RWPE2 (cell line): ENCODE measurements at regions not wholly inside any gene's neighbourhood (a gene's known extent, or its start where the extent isn't known, plus 50 kb on each side); places are given as distances from the start of the nearest gene placed in this dataset.

Source experiments
- ATAC-seq: fragments of 200-7000 bp; cut with Tn5 transposase; 3 replicates; pipeline ENCODE4 v1.9.1; 2021; ENCODE audit warnings: low read depth
- DNase-seq: peaks from one replicate; pipeline ENCODE4 v3.0.0-alpha.2; 2020; ENCODE audit warnings: low spot score
- H3K27ac ChIP-seq: fragments of 450-650 bp; 2 replicates; pipeline ENCODE4 v1.5.1; 2017; ENCODE audit warnings: mild to moderate bottlenecking; ENCODE audit not compliant: poor library complexity, severe bottlenecking
- H3K27me3 ChIP-seq: fragments of 250-450 bp; sonication (Bioruptor Pico); 2 replicates; pipeline ENCODE4 v1.5.1; 2021; ENCODE audit warnings: mild to moderate bottlenecking, moderate library complexity; ENCODE audit not compliant: insufficient read depth, poor library complexity, severe bottlenecking
- H3K36me3 ChIP-seq: fragments of 250-450 bp; sonication (Bioruptor Pico); 2 replicates; pipeline ENCODE4 v1.5.1; 2020; ENCODE audit warnings: low read depth, mild to moderate bottlenecking, moderate library complexity
- H3K4me1 ChIP-seq: fragments of 250-450 bp; sonication (Bioruptor Pico); 2 replicates; pipeline ENCODE4 v1.5.1; 2021; ENCODE audit warnings: mild to moderate bottlenecking, moderate library complexity; ENCODE audit not compliant: insufficient read depth, poor library complexity, severe bottlenecking
- H3K4me3 ChIP-seq: fragments of 250-450 bp; sonication (Bioruptor Pico); 2 replicates; pipeline ENCODE4 v1.5.1; 2021; ENCODE audit warnings: mild to moderate bottlenecking, moderate library complexity; ENCODE audit not compliant: severe bottlenecking
- H3K9me3 ChIP-seq: fragments of 250-450 bp; sonication (Bioruptor Pico); 2 replicates; pipeline ENCODE4 v1.5.1; 2021; ENCODE audit warnings: mild to moderate bottlenecking, moderate library complexity; ENCODE audit not compliant: severe bottlenecking
- CTCF ChIP-seq: fragments of 450-650 bp; IDR thresholded peaks from one replicate; pipeline ENCODE4 v1.5.1; 2017; ENCODE audit warnings: mild to moderate bottlenecking, moderate library complexity; ENCODE audit not compliant: poor library complexity, severe bottlenecking

GRCh38 chr1:101185421-101185820, 51.4 kb upstream of the S1PR1 start:
- ATAC-seq, result no peak
- Histone ChIP-seq H3K4me3 (no peak overlapping the region), H3K9me3 (no peaks in the 10 kb centered on the region), H3K4me1 (peaks cover 17% of the 10 kb centered on the region), H3K27ac (no peak overlapping the region), H3K27me3 (no peaks in the 10 kb centered on the region), H3K36me3 (no peaks in the 10 kb centered on the region)
- DNase-seq, result no peak
- TF ChIP-seq CTCF, result no peak

GRCh38 chr1:101183388-101183699, 53.5 kb upstream of the S1PR1 start:
- Histone ChIP-seq H3K4me1 (peaks cover 17% of the 10 kb centered on the region), H3K4me3 (no peak overlapping the region), H3K36me3 (no peaks in the 10 kb centered on the region), H3K27me3 (no peaks in the 10 kb centered on the region), H3K9me3 (no peaks in the 10 kb centered on the region), H3K27ac (no peak overlapping the region)
- ATAC-seq (no peak), DNase-seq (no peak)
- TF ChIP-seq CTCF, result no peak

- H3K4me3 ChIP-seq, result no peak overlapping the region
- peaks cover 11% of the 10 kb centered on the region for H3K4me1 ChIP-seq
- H3K9me3 ChIP-seq, result no peaks in the 10 kb centered on the region
- DNase-seq (no peak), ATAC-seq (no peak)
- no peak overlapping the region for H3K27ac ChIP-seq
- no peaks in the 10 kb centered on the region for H3K36me3 ChIP-seq
- H3K27me3 ChIP-seq, result no peaks in the 10 kb centered on the region
- TF ChIP-seq CTCF, result no peak
These were observed 54.0 kb upstream of the S1PR1 start for GRCh38 chr1:101182627-101183387.

- no peaks in the 10 kb centered on the region for H3K9me3 ChIP-seq
- H3K4me1 ChIP-seq, result peaks cover 2% of the 10 kb centered on the region
- no peak overlapping the region for H3K27ac ChIP-seq
- no peaks in the 10 kb centered on the region for H3K27me3 ChIP-seq
- TF ChIP-seq CTCF, result no peak
- H3K4me3 ChIP-seq, result no peak overlapping the region
- ATAC-seq (no peak), DNase-seq (no peak)
- no peaks in the 10 kb centered on the region for H3K36me3 ChIP-seq
These were observed 54.9 kb upstream of the S1PR1 start for GRCh38 chr1:101181930-101182329.

GRCh38 chr1:101178688-101179491, 57.9 kb upstream of the S1PR1 start:
- TF ChIP-seq CTCF, result no peak
- H3K9me3 ChIP-seq, result no peaks in the 10 kb centered on the region
- no peaks in the 10 kb centered on the region for H3K27me3 ChIP-seq
- peaks cover 23% of the 10 kb centered on the region for H3K4me1 ChIP-seq
- ATAC-seq (no peak), DNase-seq (no peak)
- H3K27ac ChIP-seq, result no peak overlapping the region
- no peaks in the 10 kb centered on the region for H3K36me3 ChIP-seq
- H3K4me3 ChIP-seq, result no peak overlapping the region
